Activated CD4-positive, CD25-positive, alpha-beta regulatory T cell treated with anti-CD3 and anti-CD28 coated beads, Interleukin-2, amount 50 U/mL, for 24 hours (primary cell): ENCODE measurements at regions not wholly inside any gene's neighbourhood (a gene's known extent, or its start where the extent isn't known, plus 50 kb on each side); places are given as distances from the start of the nearest gene placed in this dataset.

Source experiments
- ATAC-seq, 2 donors: fragments of 150-1000 bp; cut with Tn5 transposase; one replicate each; pipeline ENCODE4 v1.10.0; 2021; ENCODE audit warnings: mild to moderate bottlenecking in 1 of 2, moderate library complexity in 1 of 2

DNA sequence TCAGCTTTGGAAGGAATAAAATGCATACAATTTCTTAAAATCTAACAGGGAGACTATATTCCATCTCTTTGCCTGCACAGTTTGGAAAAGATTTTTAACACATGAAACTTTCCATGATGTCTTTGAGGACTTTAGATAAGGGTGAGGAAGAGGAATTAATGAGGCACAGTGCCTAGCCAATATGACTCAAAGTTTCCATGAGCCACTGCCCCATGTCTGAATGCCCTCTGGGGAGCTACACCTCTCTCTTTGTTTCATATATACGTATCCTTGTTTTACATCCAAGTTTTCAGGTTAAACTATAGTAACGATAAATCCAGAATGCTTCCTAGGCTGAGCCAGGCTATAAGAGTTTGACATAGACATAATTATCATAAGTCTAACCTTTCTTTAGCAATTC lies 349.3 kb upstream of the TLE4 start:
- no peak for ATAC-seq

DNA sequence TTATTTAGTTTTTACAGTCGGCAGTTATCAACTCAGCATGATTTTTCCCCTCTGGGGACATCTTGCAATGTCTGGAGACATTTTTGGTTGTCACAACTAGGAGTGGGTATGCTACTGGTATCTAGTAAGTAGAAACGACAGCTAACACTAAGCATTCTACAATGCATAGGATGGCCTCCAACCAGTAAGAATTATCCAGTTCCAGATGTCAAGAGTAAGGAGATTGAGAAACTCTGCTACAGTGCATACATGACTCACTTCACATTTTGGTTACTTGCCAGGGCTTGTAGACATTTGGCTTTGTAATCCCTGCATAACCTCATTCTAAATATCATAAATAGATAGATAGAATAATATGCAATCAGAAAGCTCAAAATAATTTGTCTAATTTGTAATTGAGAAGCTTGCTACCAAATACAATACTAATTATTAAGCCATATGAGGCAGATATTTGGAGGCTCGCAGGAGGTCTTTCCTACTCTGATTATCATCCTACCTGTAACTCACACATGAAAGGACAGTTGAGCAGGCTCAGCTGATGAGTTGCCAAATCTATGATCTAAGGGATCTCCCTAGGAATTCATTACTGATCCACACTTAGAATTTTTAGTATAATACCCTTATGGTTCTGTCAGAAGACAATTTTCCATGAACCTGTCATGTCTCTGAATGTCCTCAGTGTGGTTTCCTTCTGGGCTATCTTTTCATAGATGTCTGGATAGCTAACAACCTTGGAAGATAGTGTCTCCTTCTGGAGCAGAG lies 346.9 kb upstream of the TLE4 start:
- no peak for ATAC-seq

DNA sequence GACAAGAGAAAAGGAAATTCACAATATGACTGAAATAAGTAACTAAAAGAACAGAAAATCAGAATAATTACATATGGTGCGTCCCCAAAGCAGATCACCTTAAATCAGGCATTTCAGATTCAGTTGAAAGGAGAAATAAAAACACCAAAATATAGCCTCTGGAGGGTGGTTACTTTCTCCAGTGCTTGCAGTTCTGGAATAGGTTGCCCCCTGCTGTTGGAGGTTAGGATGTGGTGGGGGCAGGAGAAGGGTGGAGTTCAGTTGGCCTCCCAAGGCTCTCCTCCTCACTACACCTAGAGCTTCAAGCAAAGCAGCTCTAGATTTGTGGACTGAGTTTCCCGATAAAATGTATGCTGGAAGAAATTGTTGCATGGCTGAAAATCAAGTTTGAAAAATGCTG lies 338.2 kb upstream of the TLE4 start:
- ATAC-seq: no peak

DNA sequence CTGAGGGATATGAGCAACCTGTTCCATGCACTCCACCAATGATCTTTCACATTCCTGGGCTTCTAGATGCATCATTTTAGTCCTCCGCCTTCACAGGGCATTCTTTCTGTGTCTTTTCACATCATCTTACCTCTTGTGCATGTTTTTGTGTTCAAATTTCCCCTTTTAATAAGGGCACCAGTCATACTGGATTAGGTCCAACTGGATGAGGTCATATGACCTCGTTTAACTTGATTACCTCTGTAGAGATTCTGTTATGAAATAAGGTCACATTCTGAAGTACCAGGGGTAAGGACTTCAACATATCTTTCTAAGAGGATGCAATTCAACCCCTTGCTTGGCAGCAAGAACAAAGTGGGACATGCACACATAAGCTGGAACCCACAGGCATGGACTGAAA lies 335.3 kb upstream of the TLE4 start:
- ATAC-seq: no peak

DNA sequence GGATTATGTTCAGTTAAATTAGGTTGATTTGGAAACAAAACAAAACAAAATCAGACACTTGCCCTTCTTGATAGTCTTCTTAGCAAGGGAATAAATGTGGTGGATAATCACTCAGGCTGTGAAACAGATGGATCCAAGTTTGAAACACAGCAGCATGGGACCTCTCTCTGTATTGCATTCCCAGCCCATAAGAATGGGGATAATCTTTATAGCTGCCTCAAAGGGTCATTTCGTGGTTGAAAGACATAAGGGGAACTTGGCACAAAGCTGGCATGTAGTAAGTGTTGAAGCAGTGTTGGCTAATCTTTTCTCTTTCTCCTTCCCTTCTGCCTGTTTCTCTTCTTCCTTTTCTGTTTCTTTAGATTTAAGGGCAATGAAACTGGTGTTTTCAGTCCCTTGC lies 333.9 kb upstream of the TLE4 start:
- ATAC-seq: no peak

DNA sequence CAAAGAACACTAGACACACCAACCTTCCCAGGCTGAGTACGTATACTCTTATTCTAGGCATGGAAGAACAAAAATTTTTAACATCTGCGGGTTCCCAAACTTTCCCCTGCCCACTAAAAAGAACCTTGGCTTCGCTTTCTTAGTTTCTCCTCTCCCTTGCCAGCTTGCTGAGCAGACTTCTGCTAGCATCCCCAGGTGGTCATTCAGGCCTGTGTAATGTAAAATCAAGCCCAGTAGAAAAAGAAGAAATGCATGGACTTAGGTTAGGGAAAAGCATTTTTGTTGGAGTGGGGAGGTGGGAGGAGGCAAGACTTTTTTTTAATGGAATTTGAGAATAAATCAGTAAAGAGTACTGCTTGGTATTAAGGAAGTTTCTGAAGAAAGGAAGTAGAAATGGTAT lies 331.0 kb upstream of the TLE4 start:
- no peak for ATAC-seq

DNA sequence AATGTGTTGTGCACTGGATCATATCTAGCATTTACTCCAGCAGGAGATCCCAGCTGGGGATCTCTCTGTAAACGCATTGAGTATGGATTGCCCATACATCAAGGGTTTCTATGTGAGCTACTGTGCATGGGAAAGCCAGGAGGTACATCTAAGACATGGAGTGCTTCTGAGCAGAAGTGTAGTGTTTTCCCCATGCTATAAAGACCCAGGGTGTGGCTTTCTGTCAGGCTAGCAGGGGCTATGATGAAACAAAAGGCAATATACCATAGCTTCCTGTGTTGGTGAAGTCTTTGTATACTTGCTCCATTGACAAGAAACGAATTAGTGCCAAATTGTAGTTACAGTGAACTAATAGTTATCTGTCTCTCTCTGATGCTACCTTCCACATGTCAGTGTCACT lies 329.3 kb upstream of the TLE4 start:
- no peak for ATAC-seq

DNA sequence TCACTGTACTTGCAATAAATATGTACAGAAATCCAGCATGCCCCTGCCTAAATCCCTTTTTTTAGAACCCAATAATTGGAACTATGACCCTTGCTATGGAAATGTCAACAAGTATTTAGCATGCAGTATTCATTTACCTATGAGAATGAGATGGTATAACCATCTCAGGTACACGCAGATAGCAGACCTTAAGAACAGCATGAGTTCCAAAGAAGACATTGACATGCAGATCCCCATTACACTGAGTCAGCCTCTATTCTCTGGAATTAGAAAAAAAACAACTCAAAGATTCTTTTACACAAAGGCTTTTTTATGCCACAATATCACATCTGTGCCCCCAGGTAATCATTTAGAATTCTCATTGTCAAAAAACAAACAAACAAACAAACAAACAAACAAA lies 325.6 kb upstream of the TLE4 start:
- no peak for ATAC-seq

DNA sequence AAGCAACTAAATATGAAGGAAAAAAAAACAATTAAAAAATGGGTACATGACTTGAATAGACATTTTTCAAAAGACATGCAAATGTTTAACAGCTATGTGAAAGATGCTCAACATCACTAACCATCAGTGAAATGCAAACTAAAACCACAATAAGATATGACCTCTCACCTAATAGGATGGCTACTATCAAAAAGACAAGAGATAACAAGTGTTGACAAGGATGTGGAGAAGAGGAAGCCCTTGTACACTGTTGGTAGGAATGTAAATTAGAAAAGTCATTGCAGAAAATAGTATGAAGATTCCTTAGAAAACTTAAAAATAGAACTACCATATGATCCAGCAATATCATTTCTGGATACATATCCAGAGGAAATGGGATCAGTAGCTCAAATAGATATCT lies 324.7 kb upstream of the TLE4 start:
- no peak for ATAC-seq

DNA sequence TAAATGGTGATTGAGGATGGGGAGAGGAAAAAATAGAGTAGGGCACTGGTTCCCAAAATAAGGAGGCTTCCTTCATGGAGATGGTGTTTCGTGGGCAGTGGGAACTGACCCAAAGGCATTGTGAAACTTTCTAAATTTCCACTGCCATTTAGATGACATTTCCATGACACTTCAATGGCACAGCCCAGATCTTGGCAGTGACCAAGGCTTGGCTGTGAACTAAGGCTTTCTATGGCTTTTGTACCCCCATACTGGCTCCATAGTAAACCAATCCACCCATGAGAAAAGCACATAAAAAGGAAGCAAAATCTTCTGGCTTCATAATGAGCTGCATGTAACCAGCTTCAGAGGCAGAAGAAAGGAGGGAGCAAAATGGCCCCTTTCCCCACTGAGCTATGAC lies 321.0 kb upstream of the TLE4 start:
- no peak for ATAC-seq

DNA sequence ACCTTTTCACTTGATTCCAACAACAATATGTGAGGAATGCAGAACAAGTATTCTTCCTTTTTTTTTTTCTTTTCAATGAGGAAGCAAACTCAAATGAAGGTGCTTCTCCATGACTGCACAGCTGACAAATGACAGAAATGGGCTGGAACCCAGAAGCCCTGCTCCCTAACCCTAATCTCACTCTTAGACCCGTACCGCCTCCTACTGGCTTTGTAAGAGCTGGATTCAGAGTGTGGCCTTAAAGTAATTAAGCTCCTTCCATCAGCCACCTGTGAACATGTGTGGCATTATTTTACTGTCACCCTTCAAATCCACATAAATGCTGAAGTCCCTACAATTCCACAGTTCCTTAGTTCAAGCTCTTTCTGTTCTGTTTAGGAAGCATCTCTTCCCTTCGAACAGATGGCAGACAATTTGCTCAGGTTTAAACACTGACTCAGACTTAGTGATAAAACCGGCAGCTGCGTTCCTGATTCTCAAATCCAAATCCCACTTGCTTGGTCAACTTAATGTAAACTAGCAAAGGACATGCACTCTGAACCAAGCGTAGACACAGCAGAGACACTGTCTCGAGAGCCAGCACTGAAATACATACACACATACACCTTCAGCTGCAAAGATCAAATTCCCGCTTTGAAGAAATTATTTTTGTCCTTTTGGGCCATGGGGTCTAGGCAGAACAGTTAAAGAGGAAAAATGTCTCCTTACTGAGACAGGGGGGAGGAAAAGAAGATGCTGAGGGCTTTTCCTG lies 316.7 kb upstream of the TLE4 start:
- no peak for ATAC-seq

DNA sequence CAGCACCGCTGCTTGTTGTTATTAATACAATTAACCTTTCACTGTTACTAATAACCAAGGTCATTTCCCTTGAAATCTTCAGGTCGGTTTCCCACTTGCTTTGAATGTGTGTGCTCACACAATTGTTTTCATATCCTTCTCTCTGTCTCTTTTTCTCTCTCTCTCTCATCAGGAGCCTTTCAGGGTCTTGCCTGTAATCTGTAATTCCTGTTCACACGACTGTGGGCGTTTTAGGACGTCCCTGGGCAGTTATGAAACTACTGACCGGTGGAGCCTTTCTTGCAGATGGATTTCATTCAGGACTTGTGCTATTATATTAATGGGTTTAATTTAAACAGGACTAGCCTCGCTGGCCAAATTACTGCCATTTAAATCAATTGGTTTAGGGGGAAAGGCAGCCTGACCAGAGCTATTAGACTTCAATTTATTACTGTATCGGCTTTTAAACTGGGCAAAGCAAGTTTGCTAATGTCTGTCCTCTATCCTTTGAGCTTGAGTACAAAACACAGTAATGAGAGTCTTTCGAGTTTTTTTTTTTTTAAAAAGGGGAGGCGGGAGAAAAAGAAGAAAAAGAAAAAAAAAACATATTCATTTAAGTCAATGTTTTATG lies 316.0 kb upstream of the TLE4 start:
- ATAC-seq: no peak

DNA sequence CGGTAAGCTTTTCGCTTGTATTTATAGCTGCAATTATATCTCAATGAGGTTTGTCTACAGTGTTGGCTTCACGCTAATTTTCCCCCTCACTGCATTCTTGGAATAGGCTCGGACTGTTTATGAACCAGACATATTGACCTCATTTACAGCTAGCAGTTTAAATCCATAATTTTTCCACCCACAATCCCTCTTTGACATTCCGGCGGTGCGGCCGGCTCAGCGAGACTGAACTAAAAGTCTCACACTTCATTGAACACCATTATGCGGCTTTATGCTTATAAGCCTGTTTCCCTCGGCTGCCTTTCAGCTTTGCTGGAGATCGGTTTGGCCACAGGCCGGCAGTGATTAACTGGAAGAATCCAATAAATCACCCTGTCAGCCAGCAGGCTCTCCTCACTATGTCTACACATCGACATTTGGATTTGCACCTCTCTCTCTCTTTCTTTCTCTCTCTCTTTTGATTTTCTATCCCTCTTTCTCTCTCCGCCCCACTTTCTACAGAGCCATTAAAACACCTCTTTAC lies 315.0 kb upstream of the TLE4 start:
- ATAC-seq: no peak

DNA sequence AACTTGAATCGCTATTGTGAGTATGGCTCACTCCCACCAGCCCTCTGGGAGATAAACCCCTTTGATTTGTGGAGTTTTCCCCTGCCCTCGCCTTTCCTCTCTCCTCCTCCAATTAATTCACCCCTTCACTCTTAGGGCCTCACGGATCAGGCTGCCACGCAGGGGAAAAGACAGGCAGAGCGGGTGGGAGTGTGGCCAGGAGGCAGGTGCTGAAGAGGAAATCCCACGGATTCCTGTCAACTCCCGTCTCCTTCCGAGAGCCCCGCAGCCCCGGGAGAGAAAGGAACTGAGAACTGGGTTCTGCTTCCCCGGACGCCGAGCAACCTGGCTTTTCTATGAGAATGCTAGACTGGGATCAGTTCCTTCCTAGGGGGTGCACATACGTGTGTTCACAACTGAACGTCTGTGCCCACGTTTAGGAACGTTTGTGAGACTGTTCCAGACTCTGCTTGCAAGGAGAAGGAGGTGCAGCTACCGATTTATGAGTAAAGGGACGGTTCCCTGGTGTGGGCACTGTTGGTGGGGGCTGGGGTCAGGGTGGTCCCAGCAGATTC lies 314.5 kb upstream of the TLE4 start:
- no peak for ATAC-seq

DNA sequence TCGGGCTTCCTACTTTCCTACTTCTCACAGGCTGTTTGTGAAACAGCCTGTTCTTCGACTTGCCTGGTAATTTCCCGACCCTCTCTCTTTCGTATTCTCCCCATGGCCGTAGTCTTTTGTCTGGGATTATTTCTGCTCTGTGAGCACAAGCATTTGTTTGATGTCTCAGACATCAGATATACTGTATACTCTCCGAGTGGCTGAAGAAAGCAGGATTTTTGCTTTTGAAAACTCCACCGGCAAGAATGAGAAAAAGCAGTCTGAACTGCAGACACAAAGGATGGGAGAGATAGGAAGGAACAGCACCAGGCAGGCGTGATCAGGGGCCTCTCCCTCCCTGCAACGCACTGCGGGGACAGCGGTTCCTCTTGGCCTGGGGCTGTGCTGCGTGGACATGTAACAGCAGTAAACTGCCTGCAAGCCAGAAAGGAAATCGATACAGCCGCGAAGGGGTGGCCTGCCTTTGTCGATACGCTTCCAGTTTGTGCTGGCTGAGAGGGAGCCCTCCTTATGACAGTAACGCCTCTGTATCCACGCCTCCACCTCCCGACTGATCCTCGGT lies 313.9 kb upstream of the TLE4 start:
- ATAC-seq: no peak

DNA sequence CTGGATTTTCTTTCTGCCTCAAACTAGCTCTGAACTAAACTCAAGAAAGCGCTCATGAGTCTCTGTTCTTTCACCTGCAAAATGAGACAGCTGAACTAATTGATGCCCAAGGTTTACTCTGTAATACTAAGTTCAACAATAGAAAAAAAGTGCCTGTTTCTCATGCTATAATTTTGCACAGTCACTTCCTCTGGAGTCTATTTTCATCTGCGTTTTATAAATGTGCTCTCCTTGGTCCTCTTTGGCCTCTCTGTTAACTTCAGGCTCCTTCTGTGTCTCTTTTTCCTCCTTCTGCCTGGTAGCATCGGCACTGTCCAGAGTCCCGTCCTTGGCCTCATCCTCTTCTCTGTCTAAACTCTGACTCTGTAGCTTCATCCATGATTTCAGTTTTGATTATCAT lies 311.9 kb upstream of the TLE4 start:
- ATAC-seq: no peak

DNA sequence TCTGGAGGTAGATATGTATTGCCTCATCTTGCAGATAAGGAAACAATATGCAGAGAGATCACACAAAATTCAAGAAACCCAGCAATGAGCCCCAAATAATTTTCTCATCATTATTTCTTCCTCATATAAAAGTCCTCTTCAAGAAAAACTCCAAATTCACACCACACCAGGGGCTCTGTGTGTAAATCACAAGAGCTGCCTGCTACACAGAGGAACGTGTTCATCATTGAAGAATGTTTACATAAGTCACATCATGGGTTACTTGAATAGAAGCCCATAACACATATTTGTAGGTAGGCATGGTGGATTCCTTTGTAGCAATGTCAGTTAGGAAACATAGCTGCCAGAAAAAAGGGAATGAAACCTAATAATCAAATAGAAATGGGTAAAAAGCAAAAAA lies 308.1 kb upstream of the TLE4 start:
- no peak for ATAC-seq

DNA sequence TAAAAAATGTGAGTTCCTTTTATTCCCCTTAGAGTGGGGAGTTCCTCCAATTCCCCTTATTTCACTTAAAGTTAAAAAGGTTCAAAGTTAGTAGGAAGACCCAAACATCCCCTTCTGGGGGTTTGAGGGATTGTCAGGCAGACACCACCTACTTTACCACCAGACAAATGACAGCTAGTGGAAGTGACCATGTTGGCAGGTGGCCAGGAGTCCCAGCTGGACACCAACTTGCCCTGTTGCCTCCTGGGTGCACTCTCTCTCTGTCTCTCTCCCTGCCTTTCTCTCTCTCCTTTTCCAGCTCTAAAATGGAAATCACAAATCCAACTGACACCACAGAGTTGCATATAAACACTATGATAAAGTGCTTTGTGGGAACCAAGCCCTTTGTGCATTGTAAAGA lies 307.7 kb upstream of the TLE4 start:
- no peak for ATAC-seq

DNA sequence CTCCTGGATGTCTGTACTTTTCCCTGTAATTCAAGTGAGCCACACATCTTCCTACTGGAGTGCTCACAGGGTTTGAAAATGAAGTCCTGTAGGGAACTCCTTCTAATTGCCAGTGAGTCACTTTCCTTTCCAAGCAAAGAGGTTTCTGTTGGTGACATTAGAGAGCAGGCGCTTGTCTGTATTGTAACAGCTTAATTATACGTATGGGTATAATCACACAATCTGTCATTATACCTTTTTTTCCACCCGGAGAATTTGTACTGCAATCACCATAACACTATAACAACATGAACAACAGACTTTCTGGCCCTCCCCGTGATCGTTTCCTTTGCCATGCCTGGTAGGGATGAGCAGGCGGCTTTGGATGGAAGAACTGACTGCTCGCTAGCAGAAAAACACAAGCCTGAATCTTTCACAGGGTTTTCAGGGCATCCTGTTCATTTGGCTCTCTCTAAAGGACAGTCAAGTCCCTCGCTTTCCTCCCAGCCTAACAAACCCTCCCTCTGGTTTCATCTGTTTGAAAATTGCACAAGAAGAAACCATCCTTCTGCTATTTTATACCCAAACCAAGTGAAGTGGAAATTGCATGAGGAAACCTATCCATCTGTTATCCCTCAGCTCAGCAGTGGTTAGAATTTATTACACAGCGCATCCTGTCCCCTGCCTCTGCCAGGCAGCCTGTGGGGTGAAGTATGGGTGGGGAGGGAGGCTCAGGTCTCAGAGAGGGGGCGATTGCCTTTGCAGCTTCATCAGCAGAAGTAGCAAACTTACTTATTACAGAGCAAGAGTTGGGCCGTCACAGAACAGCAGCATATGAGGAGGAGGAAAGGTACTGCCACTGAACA lies 307.0 kb upstream of the TLE4 start:
- no peak for ATAC-seq

DNA sequence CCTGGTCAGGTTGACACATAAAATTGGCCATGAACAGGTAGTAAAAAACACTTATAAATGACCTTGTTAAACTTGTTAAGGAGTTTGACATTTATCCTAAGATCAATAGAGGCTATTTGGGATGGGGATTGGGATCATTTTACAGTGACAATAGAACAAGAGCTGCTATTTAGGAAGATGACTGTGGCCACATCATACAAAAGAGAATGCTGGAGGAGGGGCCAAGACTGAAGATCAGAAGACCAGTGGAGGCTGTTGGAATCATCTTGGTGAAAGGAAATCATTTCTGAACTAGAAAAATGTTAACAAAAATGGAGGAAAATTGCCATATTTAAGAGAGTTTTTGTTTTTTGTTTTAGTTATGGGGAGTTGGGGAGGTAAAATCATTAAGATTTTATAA lies 304.8 kb upstream of the TLE4 start:
- no peak for ATAC-seq

DNA sequence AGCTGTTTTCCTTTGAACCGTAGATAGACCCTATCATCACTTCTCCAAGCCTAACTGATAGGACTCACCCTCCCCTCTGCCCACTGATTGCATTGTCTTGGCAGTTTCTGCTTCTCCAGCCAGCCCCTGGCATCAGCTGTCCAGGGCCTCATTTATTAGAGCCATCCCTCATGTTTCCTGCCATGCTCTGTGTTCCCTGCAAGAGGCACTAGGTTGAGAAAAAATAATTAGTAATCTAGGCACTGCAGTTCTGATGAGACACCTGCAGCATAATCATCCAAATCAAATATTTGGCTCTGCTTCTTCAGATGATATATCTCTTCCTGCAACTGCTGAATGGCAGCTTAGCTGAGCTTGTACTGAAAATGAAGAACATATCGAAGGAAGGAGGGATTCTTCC lies 303.0 kb upstream of the TLE4 start:
- ATAC-seq: no peak

DNA sequence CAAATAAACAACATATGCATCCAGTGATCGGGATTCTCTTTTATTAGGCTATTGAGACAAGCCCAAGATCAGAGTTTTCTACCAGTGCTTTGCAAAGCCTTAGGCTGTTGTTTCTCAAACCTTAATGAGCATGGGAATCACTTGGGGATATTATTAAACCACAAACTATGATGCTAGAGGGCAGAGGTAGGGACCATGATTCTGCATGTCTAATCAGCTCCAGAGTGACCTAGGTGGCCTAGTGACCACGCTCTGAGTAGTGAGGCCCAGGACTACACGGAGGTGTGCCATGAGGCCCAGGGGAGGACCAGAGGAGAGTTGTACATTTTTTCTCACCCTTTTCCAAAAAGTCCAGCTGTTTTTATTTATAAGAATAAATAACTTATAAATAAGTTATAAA lies 298.5 kb upstream of the TLE4 start:
- no peak for ATAC-seq
